ENCODE measurements at regions not wholly inside any gene's neighbourhood (a gene's known extent, or its start where the extent isn't known, plus 50 kb on each side); places are given as distances from the start of the nearest gene placed in this dataset.
A peak's percentile ranks its signal among the peaks of the same experiment; 100 is the strongest.

DNA sequence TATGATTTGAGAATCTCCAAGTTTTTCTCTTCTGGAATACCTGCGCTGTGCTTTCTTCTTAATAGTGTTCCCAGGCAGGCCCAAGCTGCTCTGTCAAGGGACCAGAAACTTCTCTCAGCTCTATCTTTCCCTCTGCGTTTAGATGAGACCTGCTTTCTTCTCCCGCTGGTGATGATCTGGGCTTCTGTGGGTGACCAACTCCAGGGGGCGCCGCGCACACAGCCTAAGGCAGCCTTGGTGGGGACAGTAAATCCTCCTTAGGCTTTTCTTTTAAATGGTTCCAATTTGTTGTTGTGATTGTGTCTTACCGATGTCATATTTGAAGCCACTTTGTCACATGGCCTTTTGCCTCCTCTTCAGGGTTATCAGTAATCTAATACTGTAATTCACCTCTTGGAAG lies 439.4 kb upstream of the KLF12 start:
- intact Hi-C loops (cut with micrococcal nuclease), result no loop called here
- DNase-seq, result peak; percentile 14
- peaks cover 35% of the 10 kb centered on the region for H3K4me1 ChIP-seq
- H3K27me3 ChIP-seq (ENCODE audit: low read depth), result peaks cover 6% of the 10 kb centered on the region
- H3K36me3 ChIP-seq, result no peaks in the 10 kb centered on the region
- no peak overlapping the region for H3K27ac ChIP-seq (replicated peaks)
- H3K4me3 ChIP-seq, result no peak overlapping the region
- no peaks in the 10 kb centered on the region for H3K9me3 ChIP-seq (replicated peaks)
- TF ChIP-seq, protein P1, sequence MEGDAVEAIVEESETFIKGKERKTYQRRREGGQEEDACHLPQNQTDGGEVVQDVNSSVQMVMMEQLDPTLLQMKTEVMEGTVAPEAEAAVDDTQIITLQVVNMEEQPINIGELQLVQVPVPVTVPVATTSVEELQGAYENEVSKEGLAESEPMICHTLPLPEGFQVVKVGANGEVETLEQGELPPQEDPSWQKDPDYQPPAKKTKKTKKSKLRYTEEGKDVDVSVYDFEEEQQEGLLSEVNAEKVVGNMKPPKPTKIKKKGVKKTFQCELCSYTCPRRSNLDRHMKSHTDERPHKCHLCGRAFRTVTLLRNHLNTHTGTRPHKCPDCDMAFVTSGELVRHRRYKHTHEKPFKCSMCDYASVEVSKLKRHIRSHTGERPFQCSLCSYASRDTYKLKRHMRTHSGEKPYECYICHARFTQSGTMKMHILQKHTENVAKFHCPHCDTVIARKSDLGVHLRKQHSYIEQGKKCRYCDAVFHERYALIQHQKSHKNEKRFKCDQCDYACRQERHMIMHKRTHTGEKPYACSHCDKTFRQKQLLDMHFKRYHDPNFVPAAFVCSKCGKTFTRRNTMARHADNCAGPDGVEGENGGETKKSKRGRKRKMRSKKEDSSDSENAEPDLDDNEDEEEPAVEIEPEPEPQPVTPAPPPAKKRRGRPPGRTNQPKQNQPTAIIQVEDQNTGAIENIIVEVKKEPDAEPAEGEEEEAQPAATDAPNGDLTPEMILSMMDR (IDR thresholded peaks at IDR 0.05; ENCODE audit: borderline replicate concordance), result peak; percentile 28

GRCh38 chr13:74571811-74572210 lies 437.6 kb upstream of the KLF12 start:
- H3K4me1 ChIP-seq, result peaks cover 20% of the 10 kb centered on the region
- no peak for DNase-seq
- no peaks in the 10 kb centered on the region for H3K36me3 ChIP-seq
- TF ChIP-seq, protein P1 (IDR thresholded peaks at IDR 0.05; ENCODE audit: borderline replicate concordance), result no peak
- H3K9me3 ChIP-seq (replicated peaks), result no peaks in the 10 kb centered on the region
- H3K4me3 ChIP-seq, result no peak overlapping the region
- intact Hi-C loops (cut with micrococcal nuclease), result no loop called here
- H3K27ac ChIP-seq (replicated peaks), result no peak overlapping the region
- peaks cover 6% of the 10 kb centered on the region for H3K27me3 ChIP-seq (ENCODE audit: low read depth)

DNA sequence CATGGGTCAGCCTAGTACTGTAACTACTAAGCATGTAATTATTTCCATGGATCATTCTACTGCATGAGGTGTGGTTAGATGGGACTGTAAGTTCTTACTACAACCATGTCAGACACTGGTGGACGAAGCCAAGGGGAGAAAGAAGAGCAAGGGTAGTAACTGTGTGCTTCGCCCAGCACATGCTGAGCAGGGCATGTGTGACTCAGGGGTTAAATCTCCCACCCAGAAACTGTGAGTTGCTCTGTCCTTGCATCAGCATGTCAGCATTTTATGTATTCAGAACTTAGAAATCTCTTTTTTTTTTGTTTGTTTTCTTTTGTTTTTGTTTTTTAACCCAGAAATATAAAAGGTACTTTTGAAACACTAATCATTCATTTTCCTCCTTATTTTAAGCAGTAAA lies 436.6 kb upstream of the KLF12 start:
- intact Hi-C loops (cut with micrococcal nuclease), result no loop called here
- Histone ChIP-seq H3K27ac (replicated peaks) (no peak overlapping the region), H3K27me3 (ENCODE audit: low read depth) (peaks cover 6% of the 10 kb centered on the region), H3K36me3 (no peaks in the 10 kb centered on the region), H3K4me3 (no peak overlapping the region), H3K4me1 (peaks cover 10% of the 10 kb centered on the region), H3K9me3 (replicated peaks) (no peaks in the 10 kb centered on the region)
- TF ChIP-seq, protein P1 (IDR thresholded peaks at IDR 0.05; ENCODE audit: borderline replicate concordance), result no peak
- DNase-seq, result no peak

GRCh38 chr13:74570046-74570445 lies 435.8 kb upstream of the KLF12 start:
- H3K27me3 ChIP-seq (ENCODE audit: low read depth), result peaks cover 6% of the 10 kb centered on the region
- no peak overlapping the region for H3K4me3 ChIP-seq
- no peaks in the 10 kb centered on the region for H3K9me3 ChIP-seq (replicated peaks)
- H3K36me3 ChIP-seq, result no peaks in the 10 kb centered on the region
- no peak for DNase-seq
- intact Hi-C loops (cut with micrococcal nuclease), result no loop called here
- H3K4me1 ChIP-seq, result peaks cover 3% of the 10 kb centered on the region
- TF ChIP-seq, protein P1 (IDR thresholded peaks at IDR 0.05; ENCODE audit: borderline replicate concordance), result no peak
- H3K27ac ChIP-seq (replicated peaks), result no peak overlapping the region

- H3K27ac ChIP-seq (replicated peaks), result no peak overlapping the region
- intact Hi-C loops (cut with micrococcal nuclease), result no loop called here
- no peak for DNase-seq
- no peak overlapping the region for H3K4me3 ChIP-seq
- no peaks in the 10 kb centered on the region for H3K4me1 ChIP-seq
- TF ChIP-seq, protein P1 (IDR thresholded peaks at IDR 0.05; ENCODE audit: borderline replicate concordance), result no peak
- no peaks in the 10 kb centered on the region for H3K9me3 ChIP-seq (replicated peaks)
- peaks cover 6% of the 10 kb centered on the region for H3K27me3 ChIP-seq (ENCODE audit: low read depth)
- no peaks in the 10 kb centered on the region for H3K36me3 ChIP-seq
These were observed 435.0 kb upstream of the KLF12 start for GRCh38 chr13:74569251-74569650.

GRCh38 chr13:74567485-74567884 lies 433.3 kb upstream of the KLF12 start:
- no peak overlapping the region for H3K27ac ChIP-seq (replicated peaks)
- intact Hi-C loops (cut with micrococcal nuclease), result no loop called here
- H3K4me3 ChIP-seq, result no peak overlapping the region
- DNase-seq, result no peak
- no peaks in the 10 kb centered on the region for H3K4me1 ChIP-seq
- TF ChIP-seq, protein P1 (IDR thresholded peaks at IDR 0.05; ENCODE audit: borderline replicate concordance), result no peak
- peaks cover 6% of the 10 kb centered on the region for H3K27me3 ChIP-seq (ENCODE audit: low read depth)
- no peaks in the 10 kb centered on the region for H3K9me3 ChIP-seq (replicated peaks)
- no peaks in the 10 kb centered on the region for H3K36me3 ChIP-seq
